B cell (primary cell): ENCODE measurements at regions not wholly inside any gene's neighbourhood (a gene's known extent, or its start where the extent isn't known, plus 50 kb on each side); places are given as distances from the start of the nearest gene placed in this dataset.

ENCODE experiments used
- ATAC-seq: fragments of 200-7000 bp; cut with Tn5 transposase; one replicate; pipeline ENCODE4 v1.10.0; 2021; ENCODE audit warnings: low read depth, mild to moderate bottlenecking, moderate number of reproducible peaks, moderate library complexity
- CTCF ChIA-PET: fragments of 350-600 bp; sonication (Branson Sonifier 250); formaldehyde crosslinking; loops from one replicate; lab custom pipeline; 2021; ENCODE audit warnings: antibody characterized with exemption, inconsistent platforms; lab: Charles Lee
- POLR2A ChIA-PET: fragments of 350-600 bp; sonication (Branson Sonifier 250); formaldehyde crosslinking; loops from one replicate; lab custom pipeline; 2021; ENCODE audit warnings: antibody characterized with exemption; lab: Charles Lee
- DNase-seq: peaks from one replicate; pipeline ENCODE4 v3.0.0; 2013
- H2AFZ ChIP-seq: 2 replicates; pipeline ENCODE4 v1.6.1; 2012; ENCODE audit warnings: mild to moderate bottlenecking, low read depth, low read length; ENCODE audit not compliant: insufficient read depth, poor library complexity, severe bottlenecking
- H3K27ac ChIP-seq, 2 donors: 1 replicate in 1 of 2; 2 replicates in 1 of 2; pipeline ENCODE4 v1.5.1; 2012 to 2013; ENCODE audit warnings: low read length in 2 of 2, mild to moderate bottlenecking in 2 of 2, moderate library complexity in 1 of 2
- H3K27me3 ChIP-seq, 4 experiments: fragments of 200-600 bp in 1 of 4; sonication (generic) in 1 of 4; replicated peaks in 1 of 4; 1 replicate in 2 of 4; 2 replicates in 2 of 4; pipeline versions ENCODE4 v1.6.1 to v1.7.0; 2013 to 2016; ENCODE audit warnings: low read length in 3 of 4, mild to moderate bottlenecking in 2 of 4, mixed read lengths in 1 of 4, moderate library complexity in 1 of 4; ENCODE audit not compliant: insufficient read depth in 4 of 4, control insufficient read depth in 3 of 4; ENCODE audit errors: control extremely low read depth in 1 of 4
- H3K36me3 ChIP-seq, 2 experiments: replicated peaks in 1 of 2; 1 replicate in 1 of 2; 2 replicates in 1 of 2; pipeline versions ENCODE4 v1.6.1 to v1.7.1; 2013; ENCODE audit warnings: low read length in 1 of 2; ENCODE audit not compliant: insufficient read depth in 2 of 2, control insufficient read depth in 1 of 2; ENCODE audit errors: control extremely low read depth in 1 of 2, extremely low read depth in 1 of 2
- H3K4me1 ChIP-seq, 2 donors: fragments of 200-600 bp in 1 of 2; sonication (generic) in 1 of 2; 1 replicate in 1 of 2; 2 replicates in 1 of 2; pipeline versions ENCODE4 v1.5.1 to v1.6.1; 2013 to 2017; ENCODE audit warnings: low read length in 2 of 2; ENCODE audit not compliant: control insufficient read depth in 2 of 2, insufficient read depth in 2 of 2
- H3K4me2 ChIP-seq: replicated peaks from 2 replicates; pipeline ENCODE3; 2012; ENCODE audit warnings: mild to moderate bottlenecking, low read depth, low read length; ENCODE audit not compliant: poor library complexity, severe bottlenecking
- H3K4me3 ChIP-seq, 5 experiments: fragments of 200-600 bp in 1 of 5; sonication (generic) in 1 of 5; 1 replicate in 3 of 5; 2 replicates in 2 of 5; pipeline versions ENCODE4 v1.5.1 to v1.7.0; 2011 to 2016; ENCODE audit warnings: low read length in 4 of 5, mild to moderate bottlenecking in 4 of 5, low read depth in 2 of 5, control low read depth in 1 of 5, moderate library complexity in 1 of 5; ENCODE audit not compliant: insufficient read depth in 1 of 5; ENCODE audit errors: control extremely low read depth in 1 of 5, extremely low read depth in 1 of 5
- H3K79me2 ChIP-seq: fragments of 200-600 bp; sonication (generic); one replicate; pipeline ENCODE4 v1.6.0; 2016; ENCODE audit warnings: low read length; ENCODE audit not compliant: control insufficient read depth, insufficient read depth
- H3K9ac ChIP-seq: fragments of 200-600 bp; sonication (generic); 2 replicates; pipeline ENCODE4 v1.6.1; 2017; ENCODE audit warnings: mild to moderate bottlenecking, low read length, moderate library complexity
- H3K9me3 ChIP-seq, 3 donors: one replicate each; pipeline versions ENCODE4 v1.6.1 to v1.7.1; 2013; ENCODE audit warnings: low read length in 2 of 3; ENCODE audit not compliant: control insufficient read depth in 2 of 3, insufficient read depth in 1 of 3; ENCODE audit errors: control extremely low read depth in 1 of 3
- H4K20me1 ChIP-seq: 2 replicates; pipeline ENCODE4 v1.6.0; 2012; ENCODE audit warnings: mild to moderate bottlenecking, low read length; ENCODE audit not compliant: insufficient read depth, control insufficient read depth, poor library complexity, severe bottlenecking
- H3K27ac Mint-ChIP-seq: one replicate; pipeline ENCODE4 v1.8.0; 2021; ENCODE audit warnings: mixed read lengths
- H3K27me3 Mint-ChIP-seq: one replicate; pipeline ENCODE4 v1.8.0; 2021; ENCODE audit warnings: mixed read lengths
- H3K4me1 Mint-ChIP-seq: one replicate; pipeline ENCODE4 v1.8.0; 2021; ENCODE audit warnings: mixed read lengths
- H3K4me3 Mint-ChIP-seq: one replicate; pipeline ENCODE4 v1.8.0; 2021; ENCODE audit warnings: mixed read lengths
- H3K9me3 Mint-ChIP-seq: one replicate; pipeline ENCODE4 v1.8.0; 2022; ENCODE audit warnings: mixed read lengths; ENCODE audit not compliant: insufficient read depth
- EZH2 ChIP-seq: IDR thresholded peaks from 2 replicates; pipeline ENCODE4 v1.6.1; 2012; ENCODE audit warnings: borderline replicate concordance, low read depth, mild to moderate bottlenecking, moderate library complexity, low read length; ENCODE audit not compliant: insufficient read depth, poor library complexity, severe bottlenecking
- WGBS: methylation state at CpG from one replicate; pipeline ENCODE4 v1.1.5; 2013; ENCODE audit warnings: missing lambda C conversion rate; ENCODE audit not compliant: insufficient coverage; 5-methylcytosine and 5-hydroxymethylcytosine counted together
- intact Hi-C: fragments of 100-400 bp; cut with micrococcal nuclease; formaldehyde crosslinking; loops from one replicate; pipeline ENCODE4 v1.10.0; 2022
- TF ChIP-seq, protein P1 (sequence below): fragments of 200-600 bp; IDR thresholded peaks from one replicate; pipeline ENCODE4 v1.8.0; 2022; ENCODE audit warnings: antibody characterized with exemption, mild to moderate bottlenecking

DNA sequence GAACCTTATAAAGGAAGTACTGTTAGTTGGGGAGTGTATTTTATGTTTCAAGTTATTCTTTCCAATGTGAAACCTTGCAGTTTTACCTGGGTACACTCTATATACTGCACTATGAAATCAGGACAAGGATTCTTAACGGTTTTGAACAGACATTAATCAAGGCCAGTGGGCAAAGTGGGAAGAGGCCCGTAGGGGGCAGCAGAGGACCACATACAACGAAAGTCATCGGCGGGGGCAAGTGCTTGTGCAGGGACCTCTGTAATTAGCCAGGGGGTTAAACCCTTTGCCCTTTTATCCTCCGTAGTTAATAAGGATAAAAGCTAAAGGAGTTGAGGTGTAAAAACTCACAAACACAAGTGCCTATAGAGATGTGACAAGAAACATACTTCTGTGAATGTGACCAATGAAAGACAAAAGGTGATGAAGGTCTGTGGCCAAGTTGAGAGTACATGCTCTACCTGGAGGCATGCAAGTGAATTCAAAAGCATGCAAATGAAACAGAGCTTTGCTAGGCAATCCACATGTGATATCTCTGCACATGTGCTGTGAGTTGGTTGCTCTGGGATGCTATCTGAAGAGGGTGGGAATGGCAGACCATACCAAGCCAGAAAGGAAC is 392.7 kb upstream of the MAN1A1 start:
- H4K20me1 ChIP-seq: no peaks in the 10 kb centered on the region
- 8% methylated on average over 2 of the region's 6 CpGs for WGBS
- Mint-ChIP-seq H3K4me3 (no peak overlapping the region), H3K27me3 (no peaks in the 10 kb centered on the region), H3K4me1 (peaks cover 6% of the 10 kb centered on the region), H3K9me3 (no peaks in the 10 kb centered on the region), H3K27ac (no peak overlapping the region)
- peak; percentile 71 for DNase-seq
- H3K9me3 ChIP-seq: no peaks in the 10 kb centered on the region
- H3K79me2 ChIP-seq: no peaks in the 10 kb centered on the region
- no peak overlapping the region for H3K4me3 ChIP-seq
- peak overlapping the region; percentile 58 for H3K4me2 ChIP-seq
- H3K27me3 ChIP-seq: no peaks in the 10 kb centered on the region
- ChIA-PET POLR2A (no interaction called here), CTCF (interaction anchor here (0.8 to 1.9 kb wide), 7 partner anchors 9 to 408 kb away, joined by 3 to 7 read pairs (median 4); no protein-coding TSS in a partner anchor)
- intact Hi-C loops: loop anchor here (2.0 kb wide), 4 partner anchors 407 to 1565 kb away; no protein-coding TSS in a partner anchor
- H3K4me1 ChIP-seq: peaks cover 0 to 6% of the 10 kb centered on the region in 2 donors
- H2AFZ ChIP-seq: peak overlapping the region; percentile 54
- H3K27ac ChIP-seq: no peak overlapping the region
- H3K36me3 ChIP-seq: no peaks in the 10 kb centered on the region
- peak; percentile 63 for ATAC-seq
- peak overlapping the region; percentile 10 for H3K9ac ChIP-seq
- TF ChIP-seq EZH2: no peak
- TF ChIP-seq, protein P1, sequence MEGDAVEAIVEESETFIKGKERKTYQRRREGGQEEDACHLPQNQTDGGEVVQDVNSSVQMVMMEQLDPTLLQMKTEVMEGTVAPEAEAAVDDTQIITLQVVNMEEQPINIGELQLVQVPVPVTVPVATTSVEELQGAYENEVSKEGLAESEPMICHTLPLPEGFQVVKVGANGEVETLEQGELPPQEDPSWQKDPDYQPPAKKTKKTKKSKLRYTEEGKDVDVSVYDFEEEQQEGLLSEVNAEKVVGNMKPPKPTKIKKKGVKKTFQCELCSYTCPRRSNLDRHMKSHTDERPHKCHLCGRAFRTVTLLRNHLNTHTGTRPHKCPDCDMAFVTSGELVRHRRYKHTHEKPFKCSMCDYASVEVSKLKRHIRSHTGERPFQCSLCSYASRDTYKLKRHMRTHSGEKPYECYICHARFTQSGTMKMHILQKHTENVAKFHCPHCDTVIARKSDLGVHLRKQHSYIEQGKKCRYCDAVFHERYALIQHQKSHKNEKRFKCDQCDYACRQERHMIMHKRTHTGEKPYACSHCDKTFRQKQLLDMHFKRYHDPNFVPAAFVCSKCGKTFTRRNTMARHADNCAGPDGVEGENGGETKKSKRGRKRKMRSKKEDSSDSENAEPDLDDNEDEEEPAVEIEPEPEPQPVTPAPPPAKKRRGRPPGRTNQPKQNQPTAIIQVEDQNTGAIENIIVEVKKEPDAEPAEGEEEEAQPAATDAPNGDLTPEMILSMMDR: peak; percentile 89

DNA sequence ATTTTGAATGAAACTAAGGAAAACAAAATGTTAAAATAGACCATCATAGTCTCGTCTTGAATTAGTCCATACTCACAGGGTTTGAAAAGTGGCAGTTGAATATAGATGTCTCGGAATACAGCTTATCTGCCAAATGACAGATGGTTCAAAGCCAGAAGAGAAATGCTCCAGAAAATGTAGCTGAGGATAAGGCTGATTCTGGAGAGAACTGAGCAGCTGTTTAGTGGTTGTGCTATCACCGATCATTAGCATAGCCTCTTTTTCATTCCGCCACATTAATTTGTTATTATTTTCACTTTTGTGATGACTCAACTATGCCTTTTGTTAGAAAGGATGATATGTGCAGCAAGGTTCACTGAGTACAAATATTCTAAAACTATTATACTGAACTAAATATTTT is 390.2 kb upstream of the MAN1A1 start:
- CTCF ChIA-PET: interaction anchor here (0.9 to 1.0 kb wide), 2 partner anchors 10 to 389 kb away, joined by 3 read pairs; no protein-coding TSS in a partner anchor
- H3K27ac Mint-ChIP-seq: no peak overlapping the region
- intact Hi-C loops: no loop called here
- no peaks in the 10 kb centered on the region for H3K79me2 ChIP-seq
- WGBS: 100% methylated on average over 1 of the region's 4 CpGs
- H3K4me3 Mint-ChIP-seq: no peak overlapping the region
- no peaks in the 10 kb centered on the region for H4K20me1 ChIP-seq
- no peaks in the 10 kb centered on the region for H3K27me3 ChIP-seq
- H3K9me3 ChIP-seq: no peaks in the 10 kb centered on the region
- no peak overlapping the region for H2AFZ ChIP-seq
- no peak for ATAC-seq
- peaks cover 6% of the 10 kb centered on the region for H3K4me1 Mint-ChIP-seq
- H3K27ac ChIP-seq: no peak overlapping the region
- no peak for TF ChIP-seq EZH2
- TF ChIP-seq, protein P1: no peak
- peaks cover 0 to 6% of the 10 kb centered on the region in 2 donors for H3K4me1 ChIP-seq
- POLR2A ChIA-PET: no interaction called here
- no peak for DNase-seq
- H3K9ac ChIP-seq: no peak overlapping the region
- no peak overlapping the region for H3K4me2 ChIP-seq
- H3K27me3 Mint-ChIP-seq: peaks cover 9% of the 10 kb centered on the region
- no peak overlapping the region for H3K4me3 ChIP-seq
- H3K36me3 ChIP-seq: no peaks in the 10 kb centered on the region
- H3K9me3 Mint-ChIP-seq: no peaks in the 10 kb centered on the region
